Sigmoid colon (tissue), 4 donors: ENCODE measurements at regions not wholly inside any gene's neighbourhood (a gene's known extent, or its start where the extent isn't known, plus 50 kb on each side); places are given as distances from the start of the nearest gene placed in this dataset.
"Not testable (repeated sequence)": the region's sequence is repeated elsewhere in the genome, so short reads cannot be mapped to it uniquely, and the experiment has no call there.

Source experiments
- EP300 ChIP-seq, 4 donors: sonication (generic); formaldehyde crosslinking; IDR thresholded peaks; one replicate each; pipeline ENCODE4 v1.6.1; 2017; ENCODE audit warnings: antibody characterized with exemption in 4 of 4
- POLR2A ChIP-seq, 2 donors: fragments of 450-650 bp; IDR thresholded peaks; one replicate each; pipeline ENCODE4 v1.6.1; 2016; ENCODE audit warnings: antibody characterized with exemption in 2 of 2, mild to moderate bottlenecking in 2 of 2, moderate library complexity in 2 of 2
- POLR2AphosphoS5 ChIP-seq, 4 donors: sonication (generic); formaldehyde crosslinking; IDR thresholded peaks; one replicate each; pipeline ENCODE4 v1.6.1; 2017; ENCODE audit warnings: antibody characterized with exemption in 4 of 4
- TF ChIP-seq, protein P1 (sequence below), 4 experiments: fragments of 450-650 bp in 3 of 4; fragments of 200-600 bp in 1 of 4; IDR thresholded peaks; one replicate each; pipeline ENCODE4 v1.5.1; 2016 to 2019; ENCODE audit warnings: antibody characterized with exemption in 4 of 4, mild to moderate bottlenecking in 3 of 4, moderate library complexity in 2 of 4

DNA sequence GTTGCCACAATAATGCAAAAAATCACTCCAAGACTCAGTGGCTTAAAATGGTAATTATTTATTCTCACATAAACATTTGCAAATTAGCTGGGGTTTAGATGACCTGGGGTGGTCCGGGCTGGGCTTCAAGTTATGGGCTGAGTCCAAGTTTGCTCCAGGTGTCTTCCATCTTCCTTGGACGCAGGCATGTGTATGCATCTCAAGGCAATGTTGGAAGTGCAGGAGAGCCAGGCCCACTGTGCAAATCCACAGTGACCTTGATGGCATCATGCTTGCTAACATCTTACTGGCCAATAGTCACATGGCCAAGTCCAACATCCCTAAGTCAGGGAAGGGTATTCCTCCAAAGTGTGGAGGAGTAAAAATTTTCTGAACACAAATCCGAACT, 206.9 kb downstream of the BCAS1 start:
- TF ChIP-seq, protein P1, sequence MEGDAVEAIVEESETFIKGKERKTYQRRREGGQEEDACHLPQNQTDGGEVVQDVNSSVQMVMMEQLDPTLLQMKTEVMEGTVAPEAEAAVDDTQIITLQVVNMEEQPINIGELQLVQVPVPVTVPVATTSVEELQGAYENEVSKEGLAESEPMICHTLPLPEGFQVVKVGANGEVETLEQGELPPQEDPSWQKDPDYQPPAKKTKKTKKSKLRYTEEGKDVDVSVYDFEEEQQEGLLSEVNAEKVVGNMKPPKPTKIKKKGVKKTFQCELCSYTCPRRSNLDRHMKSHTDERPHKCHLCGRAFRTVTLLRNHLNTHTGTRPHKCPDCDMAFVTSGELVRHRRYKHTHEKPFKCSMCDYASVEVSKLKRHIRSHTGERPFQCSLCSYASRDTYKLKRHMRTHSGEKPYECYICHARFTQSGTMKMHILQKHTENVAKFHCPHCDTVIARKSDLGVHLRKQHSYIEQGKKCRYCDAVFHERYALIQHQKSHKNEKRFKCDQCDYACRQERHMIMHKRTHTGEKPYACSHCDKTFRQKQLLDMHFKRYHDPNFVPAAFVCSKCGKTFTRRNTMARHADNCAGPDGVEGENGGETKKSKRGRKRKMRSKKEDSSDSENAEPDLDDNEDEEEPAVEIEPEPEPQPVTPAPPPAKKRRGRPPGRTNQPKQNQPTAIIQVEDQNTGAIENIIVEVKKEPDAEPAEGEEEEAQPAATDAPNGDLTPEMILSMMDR (IDR thresholded peaks at IDR 0.05) = not testable (repeated sequence)
- TF ChIP-seq EP300, POLR2A, POLR2AphosphoS5 (IDR thresholded peaks at IDR 0.05): not testable (repeated sequence)
